DND-41 (cell line): ENCODE measurements at regions not wholly inside any gene's neighbourhood (a gene's known extent, or its start where the extent isn't known, plus 50 kb on each side); places are given as distances from the start of the nearest gene placed in this dataset.

Experiments used
- ATAC-seq: fragments of 200-7000 bp; cut with Tn5 transposase; 3 replicates; pipeline ENCODE4 v1.9.1; 2021; ENCODE audit warnings: low read depth; ENCODE audit not compliant: insufficient read depth
- DNase-seq: peaks from one replicate; pipeline ENCODE4 v3.0.0-alpha.2; 2020
- H2AFZ ChIP-seq: 2 replicates; pipeline ENCODE4 v1.6.0; 2012; ENCODE audit warnings: low read depth, low read length
- H3K27ac ChIP-seq: 2 replicates; pipeline ENCODE4 v1.5.1; 2012; ENCODE audit warnings: low read length, inconsistent platforms
- H3K27me3 ChIP-seq: fragments of 200-600 bp; sonication (generic); 2 replicates; pipeline ENCODE4 v1.6.0; 2012; ENCODE audit warnings: low read length, mild to moderate bottlenecking, inconsistent platforms; ENCODE audit not compliant: insufficient read depth, poor library complexity
- H3K36me3 ChIP-seq: 2 replicates; pipeline ENCODE4 v1.5.1; 2012; ENCODE audit warnings: low read length, inconsistent platforms; ENCODE audit not compliant: insufficient read depth
- H3K4me1 ChIP-seq: 2 replicates; pipeline ENCODE4 v1.5.1; 2012; ENCODE audit warnings: mild to moderate bottlenecking, low read length; ENCODE audit not compliant: insufficient read depth
- H3K4me2 ChIP-seq: 2 replicates; pipeline ENCODE4 v1.6.0; 2012; ENCODE audit warnings: mild to moderate bottlenecking, moderate library complexity, low read length, inconsistent platforms; ENCODE audit not compliant: insufficient read depth
- H3K4me3 ChIP-seq, 2 experiments: fragments of 200-600 bp in 1 of 2; shearing (Covaris generic) in 1 of 2; 2 replicates each; pipeline ENCODE4 v1.5.1; 2012 to 2016; ENCODE audit warnings: inconsistent platforms in 2 of 2, low read length in 2 of 2, mild to moderate bottlenecking in 2 of 2, low read depth in 1 of 2, moderate library complexity in 1 of 2
- H3K79me2 ChIP-seq: 2 replicates; pipeline ENCODE4 v1.6.0; 2012; ENCODE audit warnings: low read length, inconsistent platforms; ENCODE audit not compliant: insufficient read depth
- H3K9ac ChIP-seq: 2 replicates; pipeline ENCODE4 v1.6.0; 2012; ENCODE audit warnings: low read depth, mild to moderate bottlenecking, inconsistent platforms, low read length, moderate library complexity
- H3K9me3 ChIP-seq: 2 replicates; pipeline ENCODE4 v1.5.1; 2012; ENCODE audit warnings: low read length, moderate library complexity, mild to moderate bottlenecking, inconsistent platforms; ENCODE audit not compliant: insufficient read depth, severe bottlenecking
- H4K20me1 ChIP-seq: 2 replicates; pipeline ENCODE4 v1.6.0; 2012; ENCODE audit warnings: low read length; ENCODE audit not compliant: insufficient read depth
- CTCF ChIP-seq: IDR thresholded peaks from 2 replicates; pipeline ENCODE4 v1.5.1; 2012; ENCODE audit warnings: borderline replicate concordance, low read length, moderate library complexity, mild to moderate bottlenecking; ENCODE audit not compliant: poor library complexity, severe bottlenecking; ENCODE audit errors: extremely low read depth
- EZH2 ChIP-seq: IDR thresholded peaks from 3 replicates; pipeline ENCODE4 v1.6.1; 2012; ENCODE audit warnings: borderline replicate concordance, low read depth, mild to moderate bottlenecking, moderate library complexity, low read length, inconsistent platforms; ENCODE audit not compliant: severe bottlenecking

GRCh38 chr6:140576004-140576555 is 1201.6 kb upstream of the CITED2 start:
- no peaks in the 10 kb centered on the region for H3K27me3 ChIP-seq
- H4K20me1 ChIP-seq: no peaks in the 10 kb centered on the region
- ATAC-seq (no peak), DNase-seq (no peak)
- H3K4me2 ChIP-seq: no peak overlapping the region
- no peak for TF ChIP-seq CTCF
- no peak for TF ChIP-seq EZH2
- H3K9me3 ChIP-seq: no peaks in the 10 kb centered on the region
- no peak overlapping the region for H3K9ac ChIP-seq
- H3K27ac ChIP-seq: no peak overlapping the region
- no peak overlapping the region for H2AFZ ChIP-seq
- no peaks in the 10 kb centered on the region for H3K4me1 ChIP-seq
- no peak overlapping the region for H3K4me3 ChIP-seq
- H3K36me3 ChIP-seq: no peaks in the 10 kb centered on the region
- no peaks in the 10 kb centered on the region for H3K79me2 ChIP-seq

GRCh38 chr6:140572867-140573266 is 1198.4 kb upstream of the CITED2 start:
- H3K4me1 ChIP-seq: no peaks in the 10 kb centered on the region
- H3K4me2 ChIP-seq: no peak overlapping the region
- no peaks in the 10 kb centered on the region for H3K27me3 ChIP-seq
- H3K27ac ChIP-seq: no peak overlapping the region
- no peak for ATAC-seq
- H3K36me3 ChIP-seq: no peaks in the 10 kb centered on the region
- no peaks in the 10 kb centered on the region for H3K9me3 ChIP-seq
- no peak overlapping the region for H2AFZ ChIP-seq
- DNase-seq: no peak
- no peak overlapping the region for H3K9ac ChIP-seq
- no peaks in the 10 kb centered on the region for H3K79me2 ChIP-seq
- H3K4me3 ChIP-seq: no peak overlapping the region
- TF ChIP-seq CTCF (no peak), EZH2 (no peak)
- no peaks in the 10 kb centered on the region for H4K20me1 ChIP-seq

GRCh38 chr6:140572129-140572528 is 1197.7 kb upstream of the CITED2 start:
- DNase-seq (no peak), ATAC-seq (no peak)
- TF ChIP-seq EZH2 (no peak), CTCF (no peak)
- Histone ChIP-seq H3K27ac (no peak overlapping the region), H3K4me3 (no peak overlapping the region), H3K4me1 (no peaks in the 10 kb centered on the region), H3K36me3 (no peaks in the 10 kb centered on the region), H3K4me2 (no peak overlapping the region), H3K9me3 (no peaks in the 10 kb centered on the region), H2AFZ (no peak overlapping the region), H3K27me3 (no peaks in the 10 kb centered on the region), H3K79me2 (no peaks in the 10 kb centered on the region), H4K20me1 (no peaks in the 10 kb centered on the region), H3K9ac (no peak overlapping the region)

- H2AFZ ChIP-seq: no peak overlapping the region
- no peaks in the 10 kb centered on the region for H3K4me1 ChIP-seq
- H4K20me1 ChIP-seq: no peaks in the 10 kb centered on the region
- H3K4me3 ChIP-seq: no peak overlapping the region
- no peaks in the 10 kb centered on the region for H3K9me3 ChIP-seq
- H3K27ac ChIP-seq: no peak overlapping the region
- DNase-seq: no peak
- H3K9ac ChIP-seq: no peak overlapping the region
- H3K27me3 ChIP-seq: no peaks in the 10 kb centered on the region
- ATAC-seq: no peak
- TF ChIP-seq CTCF (no peak), EZH2 (no peak)
- no peak overlapping the region for H3K4me2 ChIP-seq
- no peaks in the 10 kb centered on the region for H3K79me2 ChIP-seq
- H3K36me3 ChIP-seq: no peaks in the 10 kb centered on the region
These were observed 1196.7 kb upstream of the CITED2 start for GRCh38 chr6:140571145-140571544.
